DMS 273 (cell line): ENCODE measurements at regions not wholly inside any gene's neighbourhood (a gene's known extent, or its start where the extent isn't known, plus 50 kb on each side); places are given as distances from the start of the nearest gene placed in this dataset.
A peak's percentile ranks its signal among the peaks of the same experiment; 100 is the strongest.
"Not testable (repeated sequence)": the region's sequence is repeated elsewhere in the genome, so short reads cannot be mapped to it uniquely, and the experiment has no call there.

Experiments used
- DNase-seq: peaks from one replicate; lab custom pipeline; 2025; ENCODE audit not compliant: unreplicated experiment; lab: John Stamatoyannopoulos, UW

DNA sequence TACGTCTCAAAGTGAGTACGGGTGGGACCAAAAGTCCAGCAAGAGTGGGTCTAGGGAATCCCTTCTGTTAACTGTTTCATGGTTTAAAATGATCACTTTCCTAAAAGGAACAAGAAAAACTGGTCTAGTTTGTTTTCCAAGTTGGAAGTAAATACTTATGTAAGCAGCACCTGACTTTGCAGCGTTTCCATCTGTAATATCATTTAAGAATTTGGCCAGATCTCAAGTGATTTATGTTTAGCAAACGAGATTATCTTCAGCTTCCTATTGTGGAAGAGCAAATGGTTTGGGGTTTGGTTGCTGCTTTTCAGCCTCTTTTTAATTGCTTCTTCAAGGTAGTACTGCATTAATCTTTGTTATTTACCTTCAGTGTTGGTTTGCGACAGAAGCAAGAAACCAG lies 50.4 kb downstream of the FHIP1A start:
- no peak for DNase-seq

DNA sequence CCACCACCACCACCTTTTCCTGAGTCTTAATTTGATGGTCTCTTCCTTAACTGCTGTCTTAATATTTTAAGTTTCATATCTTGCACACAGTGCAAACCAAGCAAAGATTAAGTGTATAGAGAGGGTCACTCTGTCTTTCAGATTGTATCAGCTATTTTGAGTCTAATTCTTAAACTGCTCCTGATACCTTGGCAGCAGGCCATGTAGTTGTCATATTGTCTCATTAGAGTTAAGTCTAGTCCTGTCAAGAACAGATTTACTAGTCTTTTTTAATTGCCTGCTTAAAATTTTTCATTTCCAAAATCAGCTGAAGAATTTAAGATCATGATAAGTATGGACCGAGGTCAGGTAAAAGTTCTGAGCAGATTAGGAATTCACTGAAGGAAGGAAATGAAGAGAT lies 51.5 kb downstream of the FHIP1A start:
- peak; percentile 8 for DNase-seq

DNA sequence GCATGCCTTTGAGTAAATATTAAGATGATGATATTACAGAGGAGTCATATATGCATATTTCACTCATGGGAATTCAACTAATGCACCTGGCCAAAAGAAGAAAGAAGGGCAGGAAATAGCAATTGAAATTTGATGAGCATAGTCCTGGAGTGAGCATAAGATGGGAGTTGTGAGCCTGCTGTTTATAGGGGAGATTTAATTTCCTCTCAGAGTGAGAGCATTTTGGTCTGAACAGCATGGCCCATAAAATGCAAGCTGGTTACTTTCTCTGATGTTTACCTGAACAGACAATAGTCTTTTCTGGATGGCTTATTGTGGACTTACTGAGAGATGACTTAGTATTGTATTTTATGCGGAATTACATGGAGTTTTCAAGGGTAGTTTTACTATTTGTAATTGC lies 53.6 kb downstream of the FHIP1A start:
- DNase-seq = no peak

GRCh38 chr4:151468715-151469696 lies 60.0 kb downstream of the FHIP1A start:
- DNase-seq = no peak

DNA sequence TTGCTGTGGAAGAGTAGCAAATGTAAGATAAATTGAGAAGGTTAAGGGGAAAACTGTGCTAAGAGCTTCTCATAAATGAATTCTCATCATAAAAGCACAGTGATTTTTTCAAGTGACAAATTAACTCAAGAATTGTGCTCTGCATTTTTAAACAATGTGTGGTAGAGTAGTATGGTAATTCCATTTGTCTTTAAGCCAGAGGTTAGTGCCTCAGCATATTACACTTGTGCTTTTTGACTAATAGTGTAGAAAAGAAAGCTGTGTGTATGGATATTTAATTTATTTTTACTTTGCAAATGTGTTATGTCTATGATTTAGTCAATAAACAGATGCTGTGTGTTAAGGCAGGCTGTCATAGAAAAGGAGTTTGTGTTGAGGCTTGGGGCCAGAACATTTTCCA lies 61.0 kb downstream of the FHIP1A start:
- no peak for DNase-seq

- no peak for DNase-seq
These were observed 62.8 kb downstream of the FHIP1A start for GRCh38 chr4:151471728-151472127.

DNA sequence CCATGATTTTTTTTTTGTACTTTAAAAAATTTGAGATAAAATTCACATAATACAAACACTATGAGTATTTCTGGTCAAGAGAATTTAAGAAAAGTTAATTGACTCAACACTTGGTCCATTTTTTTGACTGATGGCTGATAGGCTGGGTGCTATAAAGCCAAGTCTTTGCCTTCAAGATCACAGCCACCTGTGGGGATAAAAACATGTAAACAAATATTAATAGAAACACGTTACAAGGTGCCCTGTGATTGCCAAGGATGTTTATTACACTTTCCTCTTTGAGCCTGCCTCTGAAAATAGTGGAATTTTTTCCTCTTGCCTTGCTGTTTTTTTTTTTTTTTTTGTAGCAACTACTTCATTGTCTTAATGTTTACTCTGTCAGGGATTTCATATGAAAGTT lies 63.3 kb downstream of the FHIP1A start:
- DNase-seq = no peak

DNA sequence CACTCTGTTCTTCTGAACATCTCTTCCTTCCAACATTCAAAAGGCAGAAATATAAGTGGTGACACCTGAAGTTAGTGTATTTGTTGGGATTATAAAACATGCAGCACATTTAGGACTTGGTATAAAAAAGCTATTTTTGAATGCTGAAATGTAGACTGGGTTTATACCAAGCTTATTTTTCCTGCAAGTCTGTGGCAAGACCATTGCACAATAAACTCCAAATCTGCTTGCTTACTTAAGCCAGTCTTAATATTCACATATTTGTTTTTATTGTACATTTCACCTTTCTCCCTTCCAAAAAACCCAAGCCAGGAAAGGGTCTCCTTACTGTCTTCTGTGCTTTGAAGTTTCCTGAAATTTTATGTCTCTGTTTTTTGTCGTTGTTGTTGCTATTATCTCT lies 63.7 kb downstream of the FHIP1A start:
- DNase-seq = no peak

GRCh38 chr4:151473521-151474097 lies 64.6 kb downstream of the FHIP1A start:
- no peak for DNase-seq

DNA sequence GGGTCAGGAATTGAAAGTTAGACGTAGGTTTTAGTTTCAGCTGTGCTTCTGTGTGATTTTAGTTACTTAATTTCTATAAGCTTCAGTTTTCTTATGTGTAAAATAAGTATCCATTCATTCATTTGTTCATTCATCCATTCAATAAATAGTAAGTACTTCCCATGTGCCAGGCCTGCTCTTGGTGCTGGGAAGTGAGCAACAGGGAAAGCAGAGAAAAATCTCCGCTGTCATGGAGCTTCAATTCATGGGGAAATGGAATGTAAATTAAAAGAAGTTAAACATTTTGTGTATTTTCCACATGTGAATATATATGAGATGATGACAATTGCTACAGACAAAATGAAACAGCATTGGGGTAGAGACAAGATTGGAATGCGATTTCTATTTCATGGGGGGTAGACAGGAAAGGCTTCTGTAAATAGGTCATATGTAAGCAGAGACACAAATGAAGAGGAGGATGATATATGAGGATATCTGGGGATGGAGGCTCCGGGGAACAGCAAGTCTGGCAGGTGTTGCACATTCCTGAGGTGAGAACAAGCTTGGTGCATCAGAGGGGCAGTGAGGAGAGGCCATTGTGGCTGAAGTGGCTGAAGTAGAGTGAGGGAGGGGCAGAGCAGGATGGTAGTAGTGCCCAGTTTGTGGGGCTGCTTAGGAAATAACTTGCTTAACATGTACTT lies 66.2 kb downstream of the FHIP1A start:
- no peak for DNase-seq

- no peak for DNase-seq
These were observed 72.8 kb downstream of the FHIP1A start for GRCh38 chr4:151481813-151482212.

- no peak for DNase-seq
These were observed 75.6 kb downstream of the FHIP1A start for GRCh38 chr4:151484396-151485102.

GRCh38 chr4:151485541-151486131 lies 76.7 kb downstream of the FHIP1A start:
- no peak for DNase-seq

- no peak for DNase-seq
These were observed 77.2 kb downstream of the FHIP1A start for GRCh38 chr4:151486168-151486567.

GRCh38 chr4:151488968-151489367 lies 80.0 kb downstream of the FHIP1A start:
- DNase-seq = no peak

DNA sequence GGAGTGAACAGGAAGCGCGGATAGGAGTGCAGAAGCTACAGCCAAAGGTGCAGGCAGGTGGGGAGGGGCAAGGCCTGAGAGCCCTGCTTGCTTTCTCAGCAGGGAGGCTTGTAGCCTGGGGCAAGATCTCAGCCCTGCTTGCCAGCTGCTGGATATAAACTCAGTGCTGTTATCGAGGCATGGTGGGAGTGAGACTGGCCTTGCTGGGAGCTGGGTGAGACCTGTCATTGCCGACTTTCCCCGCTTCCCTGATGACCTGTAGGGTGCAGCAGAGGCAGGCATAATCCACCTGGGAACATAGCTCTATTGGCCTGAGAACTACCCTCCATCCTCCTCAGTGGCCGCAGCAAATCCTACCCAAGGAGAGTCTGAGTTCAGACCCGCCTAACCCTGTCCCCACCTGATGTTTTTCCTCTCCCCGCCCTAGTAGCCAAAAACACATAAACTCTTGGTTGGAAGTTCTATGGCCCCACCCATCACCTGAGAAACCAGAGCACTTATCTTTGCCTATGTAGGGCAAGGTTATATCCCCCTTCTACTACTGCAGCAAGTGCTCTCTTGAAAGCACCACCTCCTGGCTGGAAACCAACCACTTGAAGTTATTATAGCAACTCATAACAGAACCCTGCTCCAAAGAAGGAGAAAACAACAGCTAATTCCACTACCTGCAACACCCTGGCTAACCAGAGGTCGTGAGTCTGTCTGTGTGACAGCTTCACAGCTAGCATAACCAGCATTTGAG lies 80.7 kb downstream of the FHIP1A start:
- no peak for DNase-seq

DNA sequence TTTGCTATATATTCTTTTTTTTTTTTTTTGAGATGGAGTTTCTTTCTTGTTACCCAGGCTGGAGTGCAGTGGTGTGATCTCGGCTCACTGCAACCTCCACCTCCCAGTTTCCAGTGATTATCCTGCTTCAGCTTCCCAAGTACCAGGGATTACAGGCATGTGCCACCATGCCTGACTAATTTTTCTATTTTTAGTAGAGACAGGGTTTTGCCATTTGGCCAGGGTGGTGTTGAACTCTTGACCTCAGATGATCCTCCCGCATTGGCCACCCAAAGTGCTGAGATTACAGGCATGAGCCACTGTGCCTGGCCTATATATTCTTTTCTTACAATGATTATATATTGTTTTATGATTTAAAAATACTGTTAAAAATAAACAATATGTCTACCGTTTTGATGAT lies 86.6 kb downstream of the FHIP1A start:
- peak; percentile 0 for DNase-seq

- not testable (repeated sequence) for DNase-seq
These were observed 102.6 kb downstream of the FHIP1A start for GRCh38 chr4:151511548-151511947.

DNA sequence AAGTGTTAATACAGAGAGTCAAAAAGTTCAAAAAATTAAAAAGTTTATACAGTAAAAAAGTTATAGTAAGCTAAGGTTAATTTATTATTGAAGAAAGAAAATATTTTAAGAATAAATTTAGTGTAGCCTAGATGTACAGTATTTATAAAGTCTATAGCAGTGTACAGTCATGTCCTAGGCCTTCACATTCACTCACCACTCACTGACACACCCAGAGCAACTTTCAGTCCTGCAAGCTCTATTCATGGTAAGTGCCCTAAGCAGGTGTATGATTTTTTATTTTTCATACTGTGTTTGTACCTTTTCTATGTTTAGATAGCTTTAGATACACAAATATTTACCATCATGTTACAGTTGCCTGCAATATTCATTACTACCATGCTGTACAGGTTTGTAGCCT lies 108.9 kb downstream of the FHIP1A start:
- no peak for DNase-seq

DNA sequence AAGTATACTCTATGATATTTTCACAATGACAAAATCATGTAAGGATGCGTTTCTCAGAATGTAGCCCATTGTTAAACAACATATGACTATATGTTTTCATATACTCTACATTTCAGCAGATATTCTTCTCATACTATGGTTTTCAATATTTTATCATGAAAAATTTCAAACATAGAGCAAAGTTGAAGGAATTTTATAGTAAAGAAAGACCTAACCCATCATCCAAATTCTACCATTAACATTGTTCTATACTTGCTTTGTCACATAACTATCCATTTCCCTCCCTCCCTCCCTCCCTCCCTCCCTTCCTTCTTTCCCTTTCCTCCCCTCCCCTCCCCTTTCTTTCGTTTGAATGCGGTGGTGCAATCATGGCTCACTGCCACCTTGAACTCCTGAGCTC lies 109.4 kb downstream of the FHIP1A start:
- no peak for DNase-seq
